Omental fat pad (tissue), 3 donors: ENCODE measurements at regions not wholly inside any gene's neighbourhood (a gene's known extent, or its start where the extent isn't known, plus 50 kb on each side); places are given as distances from the start of the nearest gene placed in this dataset.
"Not testable (repeated sequence)": the region's sequence is repeated elsewhere in the genome, so short reads cannot be mapped to it uniquely, and the experiment has no call there.

ENCODE experiments used
- ATAC-seq: fragments of 150-250 bp; one replicate; pipeline ENCODE4 v1.9.1; 2016; ENCODE audit warnings: mild to moderate bottlenecking, moderate library complexity; ENCODE audit not compliant: low FRiP score
- DNase-seq: peaks from one replicate; pipeline ENCODE4 v3.0.0-alpha.2; 2019; ENCODE audit warnings: low spot score
- CTCF ChIP-seq, 3 donors: fragments of 450-650 bp; IDR thresholded peaks; one replicate each; pipeline ENCODE4 v1.5.1; 2016 to 2017; ENCODE audit warnings: antibody characterized with exemption in 3 of 3, mild to moderate bottlenecking in 3 of 3, moderate library complexity in 2 of 3

GRCh38 chr16:86075839-86076440, 177.0 kb downstream of the IRF8 start:
- DNase-seq = no peak
- no peak for ATAC-seq
- no peak for TF ChIP-seq CTCF (IDR thresholded peaks at IDR 0.05)

- TF ChIP-seq CTCF (IDR thresholded peaks at IDR 0.05) = no peak
- ATAC-seq = no peak
- no peak for DNase-seq
Observed at GRCh38 chr16:86076606-86077005, 177.6 kb downstream of the IRF8 start.

GRCh38 chr16:86077243-86077940, 178.4 kb downstream of the IRF8 start:
- no peak for TF ChIP-seq CTCF (IDR thresholded peaks at IDR 0.05)
- DNase-seq (no peak), ATAC-seq (no peak)

GRCh38 chr16:86078121-86078600, 179.2 kb downstream of the IRF8 start:
- no peak for DNase-seq
- TF ChIP-seq CTCF (IDR thresholded peaks at IDR 0.05) = no peak
- ATAC-seq = no peak

- ATAC-seq, DNase-seq: not testable (repeated sequence)
Observed at GRCh38 chr16:86078711-86079110, 179.7 kb downstream of the IRF8 start.

- DNase-seq = no peak
- no peak for ATAC-seq
- no peak for TF ChIP-seq CTCF (IDR thresholded peaks at IDR 0.05)
Observed at GRCh38 chr16:86079255-86079885, 180.4 kb downstream of the IRF8 start.

- TF ChIP-seq CTCF (IDR thresholded peaks at IDR 0.05) = no peak
- DNase-seq (no peak), ATAC-seq (no peak)
Observed at GRCh38 chr16:86080131-86080875, 181.3 kb downstream of the IRF8 start.
